GM23338 (cell line): ENCODE measurements at regions not wholly inside any gene's neighbourhood (a gene's known extent, or its start where the extent isn't known, plus 50 kb on each side); places are given as distances from the start of the nearest gene placed in this dataset.

Experiments
- ATAC-seq: fragments of 200-7000 bp; cut with Tn5 transposase; 3 replicates; pipeline ENCODE4 v1.9.1; 2020
- DNase-seq: peaks from one replicate; pipeline ENCODE4 v3.0.0-alpha.2; 2015; ENCODE audit warnings: low spot score
- H2AFZ ChIP-seq: fragments of 200-600 bp; sonication (generic); 2 replicates; pipeline ENCODE4 v1.8.0; 2016; ENCODE audit warnings: antibody characterized with exemption, mild to moderate bottlenecking, moderate library complexity
- H3F3A ChIP-seq: fragments of 200-600 bp; sonication (generic); replicated peaks from 2 replicates; pipeline ENCODE4 v1.8.0; 2017; ENCODE audit warnings: antibody characterized with exemption, mixed run types, low read depth
- H3K27ac ChIP-seq: fragments of 200-600 bp; sonication (generic); 2 replicates; pipeline ENCODE4 v1.6.1; 2016; ENCODE audit warnings: low read depth
- H3K27me3 ChIP-seq: fragments of 200-600 bp; sonication (generic); 2 replicates; pipeline ENCODE4 v1.8.0; 2016; ENCODE audit warnings: mild to moderate bottlenecking, mixed run types, moderate library complexity; ENCODE audit not compliant: insufficient read depth
- H3K36me3 ChIP-seq: fragments of 200-600 bp; sonication (generic); 2 replicates; pipeline ENCODE4 v1.8.0; 2016; ENCODE audit warnings: mild to moderate bottlenecking; ENCODE audit not compliant: insufficient read depth
- H3K4me1 ChIP-seq: fragments of 200-600 bp; sonication (generic); 2 replicates; pipeline ENCODE4 v1.8.0; 2016; ENCODE audit warnings: mild to moderate bottlenecking, moderate library complexity; ENCODE audit not compliant: insufficient read depth
- H3K4me2 ChIP-seq: fragments of 200-600 bp; sonication (generic); 2 replicates; pipeline ENCODE4 v1.7.1; 2017; ENCODE audit warnings: mixed run types
- H3K4me3 ChIP-seq: fragments of 200-600 bp; sonication (generic); 2 replicates; pipeline ENCODE4 v1.6.1; 2016; ENCODE audit warnings: mixed run types
- H3K79me2 ChIP-seq: fragments of 200-600 bp; sonication (generic); replicated peaks from 2 replicates; pipeline ENCODE4 v1.8.0; 2017; ENCODE audit warnings: mild to moderate bottlenecking; ENCODE audit not compliant: insufficient read depth
- H3K9me2 ChIP-seq: fragments of 200-600 bp; sonication (generic); 2 replicates; pipeline ENCODE4 v1.8.0; 2017; ENCODE audit not compliant: insufficient read depth
- H4K20me1 ChIP-seq: fragments of 200-600 bp; sonication (generic); replicated peaks from 2 replicates; pipeline ENCODE4 v1.8.0; 2017; ENCODE audit warnings: mild to moderate bottlenecking; ENCODE audit not compliant: insufficient read depth
- H3K27ac Mint-ChIP-seq: 2 replicates; pipeline ENCODE4 v1.8.0; 2020; ENCODE audit warnings: inconsistent platforms, mild to moderate bottlenecking, moderate library complexity, mixed read lengths
- H3K27me3 Mint-ChIP-seq: 3 replicates; pipeline ENCODE4 v1.8.0; 2022; ENCODE audit warnings: low read depth, mild to moderate bottlenecking, moderate library complexity, mixed read lengths, inconsistent platforms; ENCODE audit not compliant: insufficient read depth, poor library complexity
- H3K36me3 Mint-ChIP-seq: 3 replicates; pipeline ENCODE4 v1.8.0; 2021; ENCODE audit warnings: low read depth, mild to moderate bottlenecking, inconsistent platforms, moderate library complexity, mixed read lengths
- H3K4me1 Mint-ChIP-seq: 3 replicates; pipeline ENCODE4 v1.8.0; 2020; ENCODE audit warnings: mild to moderate bottlenecking, inconsistent platforms, mixed read lengths
- H3K4me3 Mint-ChIP-seq: 3 replicates; pipeline ENCODE4 v1.8.0; 2021; ENCODE audit warnings: moderate library complexity, mild to moderate bottlenecking, inconsistent platforms, mixed read lengths
- H3K9me3 Mint-ChIP-seq: 3 replicates; pipeline ENCODE4 v1.8.0; 2020; ENCODE audit warnings: moderate library complexity, mild to moderate bottlenecking, inconsistent platforms, mixed read lengths
- EZH2phosphoT487 ChIP-seq: fragments of 200-600 bp; sonication (generic); IDR thresholded peaks from one replicate; pipeline ENCODE4 v1.8.1; 2018; ENCODE audit warnings: antibody characterized with exemption; ENCODE audit not compliant: unreplicated experiment
- JUNB ChIP-seq: IDR thresholded peaks from one replicate; pipeline ENCODE4 v1.6.1; 2016; ENCODE audit warnings: antibody characterized with exemption; ENCODE audit not compliant: unreplicated experiment
- NANOG ChIP-seq: IDR thresholded peaks from 2 replicates; pipeline ENCODE4 v1.6.1; 2016; ENCODE audit warnings: antibody characterized with exemption, borderline replicate concordance
- STAT1 ChIP-seq: IDR thresholded peaks from one replicate; pipeline ENCODE4 v1.6.1; 2016; ENCODE audit warnings: antibody characterized with exemption; ENCODE audit not compliant: unreplicated experiment
- ZNF114 ChIP-seq: fragments of 250-450 bp; sonication (Bioruptor Pico); IDR thresholded peaks from 2 replicates; pipeline ENCODE4 v1.5.0; 2020; ENCODE audit warnings: mild to moderate bottlenecking, moderate library complexity
- ZNF331 ChIP-seq: fragments of 250-450 bp; sonication (Bioruptor Pico); IDR thresholded peaks from 2 replicates; pipeline ENCODE4 v1.5.0; 2020; ENCODE audit warnings: low read depth, mild to moderate bottlenecking, moderate library complexity
- ZNF462 ChIP-seq: fragments of 250-450 bp; sonication (Bioruptor Pico); IDR thresholded peaks from 2 replicates; pipeline ENCODE4 v1.5.0; 2020; ENCODE audit warnings: mild to moderate bottlenecking, moderate library complexity
- TF ChIP-seq, protein P1 (sequence below): IDR thresholded peaks from one replicate; pipeline ENCODE4 v1.6.1; 2018; ENCODE audit warnings: antibody characterized with exemption; ENCODE audit not compliant: unreplicated experiment

- Histone ChIP-seq H3F3A (no peaks in the 10 kb centered on the region), H3K4me3 (no peak overlapping the region), H3K79me2 (no peaks in the 10 kb centered on the region), H3K36me3 (no peaks in the 10 kb centered on the region), H3K9me2 (no peaks in the 10 kb centered on the region), H3K27ac (no peak overlapping the region), H3K4me2 (no peak overlapping the region), H4K20me1 (no peaks in the 10 kb centered on the region), H3K27me3 (no peaks in the 10 kb centered on the region), H3K4me1 (no peaks in the 10 kb centered on the region), H2AFZ (0 out of 2 replicates have a peak overlapping the region, but pooled peaks have one; percentile 63)
- no peak overlapping the region for H3K27ac Mint-ChIP-seq
- no peaks in the 10 kb centered on the region for H3K36me3 Mint-ChIP-seq
- no peak for ATAC-seq
- H3K4me3 Mint-ChIP-seq: no peak overlapping the region
- no peaks in the 10 kb centered on the region for H3K9me3 Mint-ChIP-seq
- no peak for DNase-seq
- H3K27me3 Mint-ChIP-seq: peaks cover 1% of the 10 kb centered on the region
- no peak for TF ChIP-seq STAT1
- TF ChIP-seq, protein P1, sequence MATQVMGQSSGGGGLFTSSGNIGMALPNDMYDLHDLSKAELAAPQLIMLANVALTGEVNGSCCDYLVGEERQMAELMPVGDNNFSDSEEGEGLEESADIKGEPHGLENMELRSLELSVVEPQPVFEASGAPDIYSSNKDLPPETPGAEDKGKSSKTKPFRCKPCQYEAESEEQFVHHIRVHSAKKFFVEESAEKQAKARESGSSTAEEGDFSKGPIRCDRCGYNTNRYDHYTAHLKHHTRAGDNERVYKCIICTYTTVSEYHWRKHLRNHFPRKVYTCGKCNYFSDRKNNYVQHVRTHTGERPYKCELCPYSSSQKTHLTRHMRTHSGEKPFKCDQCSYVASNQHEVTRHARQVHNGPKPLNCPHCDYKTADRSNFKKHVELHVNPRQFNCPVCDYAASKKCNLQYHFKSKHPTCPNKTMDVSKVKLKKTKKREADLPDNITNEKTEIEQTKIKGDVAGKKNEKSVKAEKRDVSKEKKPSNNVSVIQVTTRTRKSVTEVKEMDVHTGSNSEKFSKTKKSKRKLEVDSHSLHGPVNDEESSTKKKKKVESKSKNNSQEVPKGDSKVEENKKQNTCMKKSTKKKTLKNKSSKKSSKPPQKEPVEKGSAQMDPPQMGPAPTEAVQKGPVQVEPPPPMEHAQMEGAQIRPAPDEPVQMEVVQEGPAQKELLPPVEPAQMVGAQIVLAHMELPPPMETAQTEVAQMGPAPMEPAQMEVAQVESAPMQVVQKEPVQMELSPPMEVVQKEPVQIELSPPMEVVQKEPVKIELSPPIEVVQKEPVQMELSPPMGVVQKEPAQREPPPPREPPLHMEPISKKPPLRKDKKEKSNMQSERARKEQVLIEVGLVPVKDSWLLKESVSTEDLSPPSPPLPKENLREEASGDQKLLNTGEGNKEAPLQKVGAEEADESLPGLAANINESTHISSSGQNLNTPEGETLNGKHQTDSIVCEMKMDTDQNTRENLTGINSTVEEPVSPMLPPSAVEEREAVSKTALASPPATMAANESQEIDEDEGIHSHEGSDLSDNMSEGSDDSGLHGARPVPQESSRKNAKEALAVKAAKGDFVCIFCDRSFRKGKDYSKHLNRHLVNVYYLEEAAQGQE: no peak
- no peak for TF ChIP-seq ZNF462
- TF ChIP-seq JUNB: no peak
- TF ChIP-seq ZNF331 (CRISPR knock-in tag): no peak
- TF ChIP-seq NANOG: no peak
- no peak for TF ChIP-seq ZNF114 (CRISPR knock-in tag)
- TF ChIP-seq EZH2phosphoT487: no peak
- H3K4me1 Mint-ChIP-seq: no peaks in the 10 kb centered on the region
These were observed 215.2 kb upstream of the ATP5MC3 start for GRCh38 chr2:175396696-175397095.
